ENCODE measurements at regions not wholly inside any gene's neighbourhood (a gene's known extent, or its start where the extent isn't known, plus 50 kb on each side); places are given as distances from the start of the nearest gene placed in this dataset.

- no peak for TF ChIP-seq CTCF (IDR thresholded peaks at IDR 0.05)
- no peak for TF ChIP-seq POLR2A (IDR thresholded peaks at IDR 0.05)
Observed at GRCh38 chr21:25324666-25325065, 282.6 kb downstream of the MRPL39 start.

Data from body of pancreas (tissue), 4 donors.